ENCODE measurements at regions not wholly inside any gene's neighbourhood (a gene's known extent, or its start where the extent isn't known, plus 50 kb on each side); places are given as distances from the start of the nearest gene placed in this dataset.
"Not testable (repeated sequence)": the region's sequence is repeated elsewhere in the genome, so short reads cannot be mapped to it uniquely, and the experiment has no call there.

DNA sequence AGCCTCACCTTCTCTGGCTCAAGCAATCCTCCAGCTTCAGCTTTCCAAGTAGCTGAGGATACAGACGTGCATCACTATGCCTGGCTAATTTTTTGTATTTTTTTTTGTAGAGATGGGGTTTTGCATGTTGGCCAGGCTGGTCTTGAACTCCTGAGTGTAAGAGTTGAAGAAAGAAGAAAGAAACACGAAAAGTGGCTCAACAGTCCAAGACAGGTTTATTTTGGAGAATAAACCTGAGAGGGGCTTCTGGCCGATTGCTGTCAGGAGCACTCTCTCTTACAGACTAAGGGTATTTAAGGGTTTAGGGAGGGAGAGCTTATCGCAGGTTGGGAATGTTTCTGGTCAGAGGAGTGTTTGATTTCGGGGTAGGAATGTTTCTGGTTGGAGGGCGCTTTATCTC is 75.9 kb downstream of the RRM2 start:
- TF ChIP-seq, protein P1, sequence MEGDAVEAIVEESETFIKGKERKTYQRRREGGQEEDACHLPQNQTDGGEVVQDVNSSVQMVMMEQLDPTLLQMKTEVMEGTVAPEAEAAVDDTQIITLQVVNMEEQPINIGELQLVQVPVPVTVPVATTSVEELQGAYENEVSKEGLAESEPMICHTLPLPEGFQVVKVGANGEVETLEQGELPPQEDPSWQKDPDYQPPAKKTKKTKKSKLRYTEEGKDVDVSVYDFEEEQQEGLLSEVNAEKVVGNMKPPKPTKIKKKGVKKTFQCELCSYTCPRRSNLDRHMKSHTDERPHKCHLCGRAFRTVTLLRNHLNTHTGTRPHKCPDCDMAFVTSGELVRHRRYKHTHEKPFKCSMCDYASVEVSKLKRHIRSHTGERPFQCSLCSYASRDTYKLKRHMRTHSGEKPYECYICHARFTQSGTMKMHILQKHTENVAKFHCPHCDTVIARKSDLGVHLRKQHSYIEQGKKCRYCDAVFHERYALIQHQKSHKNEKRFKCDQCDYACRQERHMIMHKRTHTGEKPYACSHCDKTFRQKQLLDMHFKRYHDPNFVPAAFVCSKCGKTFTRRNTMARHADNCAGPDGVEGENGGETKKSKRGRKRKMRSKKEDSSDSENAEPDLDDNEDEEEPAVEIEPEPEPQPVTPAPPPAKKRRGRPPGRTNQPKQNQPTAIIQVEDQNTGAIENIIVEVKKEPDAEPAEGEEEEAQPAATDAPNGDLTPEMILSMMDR (conservative IDR thresholded peaks at IDR 0.05 in 1 of 2, IDR thresholded peaks at IDR 0.05 in 1 of 2; ENCODE audit: low read depth in 1 of 2, low read length in 2 of 2) = not testable (repeated sequence)
- not testable (repeated sequence) for TF ChIP-seq EZH2 (IDR thresholded peaks at IDR 0.05; ENCODE audit: low read length, missing control alignments)
